ENCODE measurements at regions not wholly inside any gene's neighbourhood (a gene's known extent, or its start where the extent isn't known, plus 50 kb on each side); places are given as distances from the start of the nearest gene placed in this dataset.

DNA sequence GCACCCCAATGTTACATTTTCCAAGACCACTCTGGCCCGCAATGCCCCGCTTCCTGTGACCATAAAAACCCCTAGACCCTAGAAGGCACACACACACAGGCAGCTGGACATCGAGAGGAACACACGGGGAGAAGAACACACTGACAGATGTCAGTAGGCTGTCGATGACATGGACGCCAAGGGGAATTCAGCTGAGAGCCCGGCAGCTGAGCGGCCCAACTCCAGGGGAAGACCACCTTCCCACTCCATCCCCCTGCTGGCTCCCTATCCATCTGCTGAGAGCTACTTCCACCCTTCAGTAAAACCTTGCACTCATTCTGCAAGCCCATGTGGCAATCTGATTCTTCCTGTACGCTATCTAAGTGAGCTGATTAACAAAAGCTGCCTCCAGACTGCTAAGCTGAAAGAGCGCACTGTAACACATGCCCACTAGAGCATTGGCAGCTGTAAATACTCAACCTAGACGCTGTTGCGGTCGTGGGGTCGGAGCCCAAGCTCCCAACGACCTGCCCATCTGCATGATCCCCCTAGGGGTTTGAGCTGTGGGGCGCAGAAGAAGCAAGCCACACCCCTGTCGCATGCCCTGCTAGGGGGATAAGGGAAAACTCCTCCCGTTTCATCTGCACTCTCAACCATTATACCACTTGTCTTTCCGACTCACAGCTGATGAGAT, 843.6 kb upstream of the POT1 start:
- ChIA-PET CTCF (no interaction called here), POLR2A (no interaction called here)
- no peak overlapping the region for H3K4me3 Mint-ChIP-seq
- Histone ChIP-seq H3K4me3 (ENCODE audit: low read length) (no peak overlapping the region), H3K27me3 (ENCODE audit: control insufficient read depth in 1 of 2, insufficient read depth in 2 of 2, low read length in 2 of 2) (no peaks in the 10 kb centered on the region), H3K9me3 (ENCODE audit: control insufficient read depth in 1 of 2, insufficient read depth in 1 of 2, low read length in 2 of 2) (peaks cover 0 to 13% of the 10 kb centered on the region in 2 experiments), H3K27ac (ENCODE audit: low read depth in 1 of 2, low read length in 2 of 2) (no peak overlapping the region), H3K36me3 (ENCODE audit: insufficient read depth, low read length) (no peaks in the 10 kb centered on the region), H3K4me1 (ENCODE audit: insufficient read depth, low read length) (no peaks in the 10 kb centered on the region)
- DNase-seq = no peak
- H3K4me1 Mint-ChIP-seq (ENCODE audit: low read depth) = no peaks in the 10 kb centered on the region
- H3K27ac Mint-ChIP-seq = no peak overlapping the region
- H3K27me3 Mint-ChIP-seq = no peaks in the 10 kb centered on the region
- TF ChIP-seq, protein P1, sequence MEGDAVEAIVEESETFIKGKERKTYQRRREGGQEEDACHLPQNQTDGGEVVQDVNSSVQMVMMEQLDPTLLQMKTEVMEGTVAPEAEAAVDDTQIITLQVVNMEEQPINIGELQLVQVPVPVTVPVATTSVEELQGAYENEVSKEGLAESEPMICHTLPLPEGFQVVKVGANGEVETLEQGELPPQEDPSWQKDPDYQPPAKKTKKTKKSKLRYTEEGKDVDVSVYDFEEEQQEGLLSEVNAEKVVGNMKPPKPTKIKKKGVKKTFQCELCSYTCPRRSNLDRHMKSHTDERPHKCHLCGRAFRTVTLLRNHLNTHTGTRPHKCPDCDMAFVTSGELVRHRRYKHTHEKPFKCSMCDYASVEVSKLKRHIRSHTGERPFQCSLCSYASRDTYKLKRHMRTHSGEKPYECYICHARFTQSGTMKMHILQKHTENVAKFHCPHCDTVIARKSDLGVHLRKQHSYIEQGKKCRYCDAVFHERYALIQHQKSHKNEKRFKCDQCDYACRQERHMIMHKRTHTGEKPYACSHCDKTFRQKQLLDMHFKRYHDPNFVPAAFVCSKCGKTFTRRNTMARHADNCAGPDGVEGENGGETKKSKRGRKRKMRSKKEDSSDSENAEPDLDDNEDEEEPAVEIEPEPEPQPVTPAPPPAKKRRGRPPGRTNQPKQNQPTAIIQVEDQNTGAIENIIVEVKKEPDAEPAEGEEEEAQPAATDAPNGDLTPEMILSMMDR (IDR thresholded peaks at IDR 0.05) = no peak
- no peak for ATAC-seq (ENCODE audit: poor library complexity)
- intact Hi-C loops (cut with DNase I, micrococcal nuclease) = no loop called here
- no peaks in the 10 kb centered on the region for H3K36me3 Mint-ChIP-seq (ENCODE audit: low read depth)
- H3K9me3 Mint-ChIP-seq = no peaks in the 10 kb centered on the region

DNA sequence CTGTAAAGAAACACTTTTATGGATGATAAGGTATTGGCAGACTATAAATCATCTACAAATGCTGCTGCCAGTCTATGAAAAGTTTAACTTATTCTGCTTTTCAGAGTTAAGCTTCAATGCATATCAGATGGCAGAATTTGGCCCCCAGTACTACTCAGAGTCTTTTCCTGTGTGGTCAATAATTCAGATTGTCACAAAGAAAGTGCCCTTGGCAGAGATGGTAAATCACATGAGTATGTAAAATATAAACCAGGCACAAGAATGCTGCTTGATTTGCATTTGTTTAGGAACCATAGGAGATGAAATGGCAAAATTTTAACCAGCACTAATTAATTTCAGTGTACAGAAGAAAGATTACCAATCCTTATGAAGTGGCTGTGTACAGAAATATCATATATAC, 818.3 kb upstream of the POT1 start:
- no peak for ATAC-seq (ENCODE audit: poor library complexity)
- Histone ChIP-seq H3K4me1 (ENCODE audit: insufficient read depth, low read length) (no peaks in the 10 kb centered on the region), H3K9me3 (ENCODE audit: control insufficient read depth in 1 of 2, insufficient read depth in 1 of 2, low read length in 2 of 2) (peaks cover 0 to 3% of the 10 kb centered on the region in 2 experiments), H3K36me3 (ENCODE audit: insufficient read depth, low read length) (no peaks in the 10 kb centered on the region), H3K27me3 (ENCODE audit: control insufficient read depth in 1 of 2, insufficient read depth in 2 of 2, low read length in 2 of 2) (no peaks in the 10 kb centered on the region), H3K27ac (ENCODE audit: low read depth in 1 of 2, low read length in 2 of 2) (no peak overlapping the region), H3K4me3 (ENCODE audit: low read length) (no peak overlapping the region)
- H3K27me3 Mint-ChIP-seq = no peaks in the 10 kb centered on the region
- ChIA-PET POLR2A (no interaction called here), CTCF (no interaction called here)
- intact Hi-C loops (cut with DNase I, micrococcal nuclease) = no loop called here
- H3K4me1 Mint-ChIP-seq (ENCODE audit: low read depth) = no peaks in the 10 kb centered on the region
- H3K4me3 Mint-ChIP-seq = no peak overlapping the region
- peaks cover 7% of the 10 kb centered on the region for H3K9me3 Mint-ChIP-seq
- H3K27ac Mint-ChIP-seq = no peak overlapping the region
- no peak for DNase-seq
- TF ChIP-seq, protein P1 (IDR thresholded peaks at IDR 0.05) = no peak
- no peaks in the 10 kb centered on the region for H3K36me3 Mint-ChIP-seq (ENCODE audit: low read depth)

DNA sequence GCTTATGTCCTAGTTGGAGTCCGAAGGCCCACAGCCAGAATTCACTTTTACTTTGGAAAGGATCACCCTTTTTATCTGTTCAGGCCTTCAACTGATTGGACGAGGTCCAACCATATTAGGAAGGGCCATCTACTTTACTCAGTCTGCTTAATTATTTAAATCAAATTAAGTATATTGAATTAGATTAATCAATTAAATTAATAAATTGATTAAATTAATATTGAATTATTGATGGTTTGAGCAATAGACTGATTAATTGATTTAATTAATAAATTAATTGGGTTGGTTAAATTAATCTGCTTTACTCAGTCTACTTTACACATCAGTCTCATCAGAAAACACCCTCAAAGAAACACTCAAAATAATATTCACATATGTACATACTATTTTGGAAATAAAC, 816.9 kb upstream of the POT1 start:
- Histone ChIP-seq H3K9me3 (ENCODE audit: control insufficient read depth in 1 of 2, insufficient read depth in 1 of 2, low read length in 2 of 2) (peaks cover 0 to 3% of the 10 kb centered on the region in 2 experiments), H3K36me3 (ENCODE audit: insufficient read depth, low read length) (no peaks in the 10 kb centered on the region), H3K27me3 (ENCODE audit: control insufficient read depth in 1 of 2, insufficient read depth in 2 of 2, low read length in 2 of 2) (no peaks in the 10 kb centered on the region), H3K27ac (ENCODE audit: low read depth in 1 of 2, low read length in 2 of 2) (no peak overlapping the region), H3K4me1 (ENCODE audit: insufficient read depth, low read length) (no peaks in the 10 kb centered on the region), H3K4me3 (ENCODE audit: low read length) (no peak overlapping the region)
- TF ChIP-seq, protein P1 (IDR thresholded peaks at IDR 0.05) = no peak
- DNase-seq (no peak), ATAC-seq (ENCODE audit: poor library complexity) (no peak)
- no peak overlapping the region for H3K4me3 Mint-ChIP-seq
- ChIA-PET CTCF (no interaction called here), POLR2A (no interaction called here)
- H3K4me1 Mint-ChIP-seq (ENCODE audit: low read depth) = no peaks in the 10 kb centered on the region
- H3K27me3 Mint-ChIP-seq = no peaks in the 10 kb centered on the region
- peaks cover 7% of the 10 kb centered on the region for H3K9me3 Mint-ChIP-seq
- no peak overlapping the region for H3K27ac Mint-ChIP-seq
- no peaks in the 10 kb centered on the region for H3K36me3 Mint-ChIP-seq (ENCODE audit: low read depth)
- intact Hi-C loops (cut with DNase I, micrococcal nuclease) = no loop called here

Measured in CD4-positive, alpha-beta T cell (primary cell).